Breast epithelium (tissue), 4 donors: ENCODE measurements at regions not wholly inside any gene's neighbourhood (a gene's known extent, or its start where the extent isn't known, plus 50 kb on each side); places are given as distances from the start of the nearest gene placed in this dataset.

Source experiments
- DNase-seq, 2 donors: peaks; one replicate each; pipeline ENCODE4 v3.0.0-alpha.2; 2019; ENCODE audit warnings: low spot score in 2 of 2
- H3K27ac ChIP-seq, 2 donors: fragments of 200-600 bp; sonication (generic) in 1 of 2; one replicate each; pipeline ENCODE4 v1.5.1; 2016 to 2019; ENCODE audit warnings: mild to moderate bottlenecking in 1 of 2
- H3K27me3 ChIP-seq, 2 donors: fragments of 200-600 bp; sonication (generic) in 1 of 2; one replicate each; pipeline versions ENCODE4 v1.5.1 to v1.6.0; 2017 to 2019; ENCODE audit warnings: control low read depth in 1 of 2, mild to moderate bottlenecking in 1 of 2
- H3K36me3 ChIP-seq: fragments of 200-600 bp; one replicate; pipeline ENCODE4 v1.5.1; 2019
- H3K4me1 ChIP-seq, 2 donors: fragments of 200-600 bp; sonication (generic); one replicate each; pipeline ENCODE4 v1.5.1; 2016 to 2019; ENCODE audit warnings: control low read depth in 1 of 2
- H3K4me3 ChIP-seq, 3 donors: fragments of 200-600 bp; sonication (generic); 1 replicate in 2 of 3; 2 replicates in 1 of 3; pipeline ENCODE4 v1.5.1; 2016 to 2019; ENCODE audit warnings: mild to moderate bottlenecking in 3 of 3, moderate library complexity in 2 of 3
- H3K9me3 ChIP-seq, 2 donors: fragments of 200-600 bp; sonication (generic) in 1 of 2; one replicate each; pipeline ENCODE4 v1.5.1; 2016 to 2019; ENCODE audit warnings: control low read depth in 1 of 2
- CTCF ChIP-seq, 3 donors: fragments of 450-650 bp; IDR thresholded peaks; one replicate each; pipeline ENCODE4 v1.5.1; 2016 to 2017; ENCODE audit warnings: antibody characterized with exemption in 3 of 3, mild to moderate bottlenecking in 3 of 3, moderate library complexity in 3 of 3
- POLR2A ChIP-seq: fragments of 450-650 bp; IDR thresholded peaks from one replicate; pipeline ENCODE4 v1.6.1; 2016; ENCODE audit warnings: antibody characterized with exemption, mild to moderate bottlenecking, moderate library complexity
- POLR2AphosphoS5 ChIP-seq, 3 donors: sonication (generic); formaldehyde crosslinking; IDR thresholded peaks; one replicate each; pipeline ENCODE4 v1.6.1; 2017; ENCODE audit warnings: antibody characterized with exemption in 3 of 3
- intact Hi-C: fragments of 100-400 bp; cut with DNase I; formaldehyde crosslinking; loops from one replicate; pipeline ENCODE4 v1.15.1; 2023; ENCODE audit warnings: low total_unique reads

DNA sequence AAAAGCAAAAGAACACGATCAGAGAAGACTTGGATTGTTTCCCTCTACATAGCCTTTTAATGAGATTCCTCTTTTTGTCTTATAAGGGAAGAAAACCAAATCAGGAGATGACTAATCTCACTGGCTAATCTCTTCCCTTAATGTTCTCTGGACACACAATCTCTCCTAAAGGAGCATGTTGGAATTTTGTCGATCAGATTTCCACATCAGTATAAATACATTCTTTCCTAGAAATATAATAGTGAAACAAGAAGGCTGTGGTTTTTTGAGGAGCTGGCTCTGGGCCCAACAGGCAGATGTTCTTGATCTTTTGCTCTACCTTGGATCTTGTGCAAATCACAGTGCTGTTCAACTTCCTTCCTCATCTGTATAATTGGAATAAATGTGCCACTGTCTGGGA, 94.0 kb downstream of the GTPBP8 start:
- Histone ChIP-seq H3K27me3 (no peaks in the 10 kb centered on the region), H3K9me3 (no peaks in the 10 kb centered on the region), H3K27ac (peak overlapping the region; percentile 12 to 58), H3K4me1 (no peaks in the 10 kb centered on the region), H3K36me3 (no peaks in the 10 kb centered on the region), H3K4me3 (no peak overlapping the region)
- TF ChIP-seq POLR2A (no peak), POLR2AphosphoS5 (IDR thresholded peaks at IDR 0.05) (peak in 1 of 3 donors; percentile 29)
- intact Hi-C loops = no loop called here
- peak in 1 of 2 donors; percentile 57 for DNase-seq

DNA sequence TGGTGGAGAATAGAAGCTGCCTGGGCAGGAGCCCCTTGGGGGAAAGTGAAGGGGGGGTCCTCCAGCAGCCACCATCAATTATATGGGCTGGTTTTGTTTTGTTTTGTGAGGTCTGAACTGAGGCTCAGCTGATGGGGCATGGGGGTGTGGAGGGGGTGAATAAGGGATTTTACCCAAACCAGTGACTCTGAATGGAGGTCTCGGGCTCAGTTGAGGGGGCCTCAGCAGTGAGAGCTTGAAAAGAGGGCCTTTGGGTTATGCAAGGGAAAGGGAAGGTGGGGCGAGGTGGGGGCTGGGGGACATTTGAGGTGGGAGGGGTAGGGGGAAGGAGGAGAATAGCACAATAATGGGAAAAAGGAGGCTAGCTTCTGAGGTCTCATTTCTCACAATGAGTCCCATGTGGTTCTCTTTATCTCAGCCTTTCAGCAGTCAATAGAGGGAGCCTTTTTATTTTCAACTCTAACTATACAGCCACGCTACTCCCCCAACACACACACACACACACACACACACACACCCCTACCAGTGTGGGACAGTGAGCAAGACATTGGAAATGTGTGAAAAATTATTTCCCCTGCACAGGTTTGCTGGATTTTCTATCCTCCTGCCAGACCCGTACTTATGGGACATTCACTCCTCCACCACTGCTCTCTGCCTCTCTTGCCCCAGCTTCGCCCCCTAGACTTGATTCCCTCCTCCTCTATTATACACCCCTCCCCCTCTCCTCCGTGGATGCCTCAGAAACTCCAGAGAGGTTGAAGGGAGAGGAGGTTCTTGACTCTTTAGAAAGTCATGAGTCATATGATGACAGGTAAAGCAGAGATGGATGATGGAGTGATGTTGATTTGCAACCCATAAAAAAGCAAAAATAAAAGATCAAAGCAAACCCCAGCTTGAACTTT, 96.0 kb downstream of the GTPBP8 start:
- TF ChIP-seq CTCF (IDR thresholded peaks at IDR 0.05) (no peak), POLR2A (no peak), POLR2AphosphoS5 (IDR thresholded peaks at IDR 0.05) (no peak)
- Histone ChIP-seq H3K27ac (no peak overlapping the region), H3K36me3 (no peaks in the 10 kb centered on the region), H3K27me3 (no peaks in the 10 kb centered on the region), H3K9me3 (no peaks in the 10 kb centered on the region), H3K4me1 (no peaks in the 10 kb centered on the region), H3K4me3 (no peak overlapping the region)
- no peak for DNase-seq
- intact Hi-C loops = no loop called here

DNA sequence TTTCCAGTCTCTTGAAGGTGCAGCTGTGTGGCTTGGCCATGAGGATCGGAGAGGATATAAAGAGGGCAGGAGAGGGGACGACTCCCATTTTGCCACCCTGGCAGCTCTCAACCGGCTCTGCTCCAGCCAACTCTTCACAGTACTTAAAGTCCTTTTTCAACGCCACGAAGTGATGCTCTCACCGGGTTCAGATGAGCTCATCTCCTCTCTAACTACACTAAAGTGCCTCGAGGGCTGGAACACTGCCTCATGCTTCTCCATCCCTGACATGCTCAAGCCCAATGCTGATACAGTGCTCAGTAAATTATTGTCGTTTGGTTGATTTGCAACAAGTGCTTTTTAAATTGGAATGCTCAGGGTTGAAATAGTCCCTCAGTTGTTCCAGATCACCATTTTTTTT, 97.8 kb downstream of the GTPBP8 start:
- intact Hi-C loops = no loop called here
- H3K36me3 ChIP-seq = no peaks in the 10 kb centered on the region

DNA sequence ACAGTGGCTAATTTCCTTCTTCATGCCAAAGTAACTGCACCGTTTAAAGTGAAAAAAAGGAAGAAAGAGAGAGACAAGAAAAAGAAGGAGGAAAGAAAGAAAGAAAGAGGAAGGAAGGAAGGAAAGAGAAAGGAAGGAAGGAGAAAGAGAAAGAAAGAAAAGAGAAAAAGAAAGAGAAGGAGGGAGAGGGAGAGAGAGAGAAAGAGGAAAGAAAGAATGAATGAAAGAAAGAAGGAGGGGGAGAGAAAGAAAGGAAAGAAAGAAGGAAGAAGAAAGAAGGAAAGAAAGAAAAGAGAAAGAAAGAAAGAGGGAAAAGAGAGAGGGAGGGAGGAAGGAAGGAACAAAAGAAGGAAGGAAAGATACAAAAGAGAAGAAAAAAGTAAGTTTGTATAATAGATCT, 100.6 kb downstream of the GTPBP8 start:
- intact Hi-C loops = no loop called here
- Histone ChIP-seq H3K27me3 (no peaks in the 10 kb centered on the region), H3K4me3 (no peak overlapping the region), H3K9me3 (no peaks in the 10 kb centered on the region), H3K27ac (no peak overlapping the region), H3K4me1 (no peaks in the 10 kb centered on the region), H3K36me3 (no peaks in the 10 kb centered on the region)
- no peak for DNase-seq
- no peak for TF ChIP-seq CTCF (IDR thresholded peaks at IDR 0.05)
- TF ChIP-seq POLR2A = no peak
- no peak for TF ChIP-seq POLR2AphosphoS5 (IDR thresholded peaks at IDR 0.05)

More for the DNA sequence above, 97.8 kb downstream of the GTPBP8 start:
- Histone ChIP-seq H3K27me3 (no peaks in the 10 kb centered on the region), H3K4me1 (no peaks in the 10 kb centered on the region), H3K9me3 (no peaks in the 10 kb centered on the region), H3K27ac (no peak overlapping the region), H3K4me3 (no peak overlapping the region)
- no peak for DNase-seq
- no peak for TF ChIP-seq POLR2AphosphoS5 (IDR thresholded peaks at IDR 0.05)
- TF ChIP-seq CTCF (IDR thresholded peaks at IDR 0.05) = no peak

- no peaks in the 10 kb centered on the region for H3K36me3 ChIP-seq
- no peak overlapping the region for H3K27ac ChIP-seq
- no peaks in the 10 kb centered on the region for H3K27me3 ChIP-seq
- intact Hi-C loops = no loop called here
- no peak for TF ChIP-seq POLR2A
- TF ChIP-seq POLR2AphosphoS5 (IDR thresholded peaks at IDR 0.05) = no peak
- no peak for TF ChIP-seq CTCF (IDR thresholded peaks at IDR 0.05)
- no peak overlapping the region for H3K4me3 ChIP-seq
- H3K4me1 ChIP-seq = no peaks in the 10 kb centered on the region
- H3K9me3 ChIP-seq = no peaks in the 10 kb centered on the region
- DNase-seq = no peak
These were observed 102.0 kb downstream of the GTPBP8 start for GRCh38 chr3:113092746-113093145.
